Keratinocyte (primary cell): ENCODE measurements at regions not wholly inside any gene's neighbourhood (a gene's known extent, or its start where the extent isn't known, plus 50 kb on each side); places are given as distances from the start of the nearest gene placed in this dataset.

Source experiments
- CTCF ChIP-seq, 3 experiments: IDR thresholded peaks in 1 of 3; conservative IDR thresholded peaks in 1 of 3; optimal IDR thresholded peaks in 1 of 3; 2 replicates in 2 of 3; 3 replicates in 1 of 3; pipeline versions ENCODE3 to v1.5.1; 2011; ENCODE audit warnings: low read length in 3 of 3, mild to moderate bottlenecking in 3 of 3, moderate library complexity in 2 of 3, control low read depth in 1 of 3, inconsistent platforms in 1 of 3; ENCODE audit not compliant: insufficient read depth in 2 of 3; ENCODE audit errors: extremely low read depth in 1 of 3
- EZH2 ChIP-seq: IDR thresholded peaks from one replicate; pipeline ENCODE4 v1.6.1; 2012; ENCODE audit warnings: inconsistent platforms, mild to moderate bottlenecking, low read length, moderate library complexity

GRCh38 chr3:124210899-124211298 is 219.0 kb upstream of the ROPN1 start:
- TF ChIP-seq CTCF (optimal IDR thresholded peaks at IDR 0.05 in 1 of 3, IDR thresholded peaks at IDR 0.05 in 1 of 3, conservative IDR thresholded peaks at IDR 0.05 in 1 of 3; ENCODE audit: extremely low read depth in 1 of 3, insufficient read depth in 2 of 3, low read length in 3 of 3) (no peak), EZH2 (no peak)
